ENCODE measurements at regions not wholly inside any gene's neighbourhood (a gene's known extent, or its start where the extent isn't known, plus 50 kb on each side); places are given as distances from the start of the nearest gene placed in this dataset.

GRCh38 chr1:36643371-36644270 lies 160.9 kb upstream of the CSF3R start:
- DNase-seq (ENCODE audit: low read depth) = no peak

GRCh38 chr1:36642802-36643201 lies 160.1 kb upstream of the CSF3R start:
- DNase-seq (ENCODE audit: low read depth) = no peak

- no peak for DNase-seq (ENCODE audit: low read depth)
Observed at GRCh38 chr1:36641776-36642175, 159.1 kb upstream of the CSF3R start.

- no peak for DNase-seq (ENCODE audit: low read depth)
Observed at GRCh38 chr1:36639461-36639860, 156.7 kb upstream of the CSF3R start.

GRCh38 chr1:36638268-36638667 lies 155.6 kb upstream of the CSF3R start:
- no peak for DNase-seq (ENCODE audit: low read depth)

- DNase-seq (ENCODE audit: low read depth) = no peak
Observed at GRCh38 chr1:36636206-36636605, 153.5 kb upstream of the CSF3R start.

- DNase-seq (ENCODE audit: low read depth) = no peak
Observed at GRCh38 chr1:36635284-36635683, 152.6 kb upstream of the CSF3R start.

GRCh38 chr1:36628804-36629203 lies 146.1 kb upstream of the CSF3R start:
- no peak for DNase-seq (ENCODE audit: low read depth)

- DNase-seq (ENCODE audit: low read depth) = no peak
Observed at GRCh38 chr1:36626435-36626834, 143.7 kb upstream of the CSF3R start.

GRCh38 chr1:36625935-36626310 lies 143.2 kb upstream of the CSF3R start:
- no peak for DNase-seq (ENCODE audit: low read depth)

- DNase-seq (ENCODE audit: low read depth) = no peak
Observed at GRCh38 chr1:36625253-36625934, 142.7 kb upstream of the CSF3R start.

GRCh38 chr1:36624466-36624865 lies 141.8 kb upstream of the CSF3R start:
- DNase-seq (ENCODE audit: low read depth) = no peak

GRCh38 chr1:36622741-36623648 lies 140.3 kb upstream of the CSF3R start:
- DNase-seq (ENCODE audit: low read depth) = no peak

GRCh38 chr1:36621531-36621930 lies 138.8 kb upstream of the CSF3R start:
- DNase-seq (ENCODE audit: low read depth) = no peak

- DNase-seq (ENCODE audit: low read depth) = no peak
Observed at GRCh38 chr1:36620142-36620541, 137.4 kb upstream of the CSF3R start.

- DNase-seq (ENCODE audit: low read depth) = no peak
Observed at GRCh38 chr1:36614991-36615390, 132.3 kb upstream of the CSF3R start.

GRCh38 chr1:36614571-36614970 lies 131.9 kb upstream of the CSF3R start:
- DNase-seq (ENCODE audit: low read depth) = no peak

- DNase-seq (ENCODE audit: low read depth) = no peak
Observed at GRCh38 chr1:36613721-36614120, 131.0 kb upstream of the CSF3R start.

- no peak for DNase-seq (ENCODE audit: low read depth)
Observed at GRCh38 chr1:36612881-36613280, 130.2 kb upstream of the CSF3R start.

GRCh38 chr1:36612121-36612520 lies 129.4 kb upstream of the CSF3R start:
- DNase-seq (ENCODE audit: low read depth) = no peak

GRCh38 chr1:36609241-36610027 lies 126.7 kb upstream of the CSF3R start:
- no peak for DNase-seq (ENCODE audit: low read depth)

- DNase-seq (ENCODE audit: low read depth) = no peak
Observed at GRCh38 chr1:36608272-36608671, 125.6 kb upstream of the CSF3R start.
